ENCODE measurements at regions not wholly inside any gene's neighbourhood (a gene's known extent, or its start where the extent isn't known, plus 50 kb on each side); places are given as distances from the start of the nearest gene placed in this dataset.

DNA sequence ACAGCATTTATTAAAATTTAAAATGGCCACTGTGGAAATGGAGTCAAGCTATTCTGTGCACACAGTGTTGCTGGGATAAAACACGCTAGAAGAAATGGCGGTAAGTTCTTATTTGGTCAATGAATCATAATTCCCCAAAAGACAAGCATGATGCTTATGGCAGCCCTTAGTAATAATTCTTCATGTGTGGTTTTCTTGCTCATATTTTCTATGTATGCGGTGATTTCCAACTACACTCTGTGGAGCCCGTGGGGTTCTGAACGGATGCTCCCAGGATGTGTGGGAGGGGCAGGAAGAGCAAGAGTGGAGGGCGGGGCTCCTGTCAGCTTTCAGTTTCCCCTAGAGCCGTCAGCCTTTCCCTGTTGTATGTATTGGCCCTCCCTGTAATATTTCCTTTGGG lies 91.7 kb upstream of the RMDN2 start:
- TF ChIP-seq CTCF (IDR thresholded peaks at IDR 0.05; ENCODE audit: insufficient read depth, low read depth, low read length) (no peak), EZH2 (IDR thresholded peaks at IDR 0.05; ENCODE audit: insufficient read depth, low read length) (no peak)
